ENCODE measurements at regions not wholly inside any gene's neighbourhood (a gene's known extent, or its start where the extent isn't known, plus 50 kb on each side); places are given as distances from the start of the nearest gene placed in this dataset.

GRCh38 chrX:115895678-115896329 lies 274.7 kb upstream of the AGTR2 start:
- Histone ChIP-seq H3K4me1 (ENCODE audit: control insufficient read depth in 1 of 2, insufficient read depth in 2 of 2, low read length in 2 of 2) (no peaks in the 10 kb centered on the region), H3K9me3 (ENCODE audit: control insufficient read depth in 1 of 2, low read length in 2 of 2) (peaks cover 0 to 23% of the 10 kb centered on the region in 2 donors), H3K36me3 (ENCODE audit: control insufficient read depth in 1 of 2, insufficient read depth in 2 of 2, low read length in 2 of 2) (peaks cover 0 to 5% of the 10 kb centered on the region in 2 donors), H3K27ac (ENCODE audit: low read length) (no peak overlapping the region), H3K27me3 (ENCODE audit: low read depth, low read length) (no peaks in the 10 kb centered on the region), H3K4me3 (ENCODE audit: low read depth in 1 of 2, low read length in 2 of 2) (no peak overlapping the region)

GRCh38 chrX:115896362-115896761 lies 274.2 kb upstream of the AGTR2 start:
- H3K4me3 ChIP-seq (ENCODE audit: low read depth in 1 of 2, low read length in 2 of 2): no peak overlapping the region
- no peaks in the 10 kb centered on the region for H3K4me1 ChIP-seq (ENCODE audit: control insufficient read depth in 1 of 2, insufficient read depth in 2 of 2, low read length in 2 of 2)
- no peaks in the 10 kb centered on the region for H3K27me3 ChIP-seq (ENCODE audit: low read depth, low read length)
- peaks cover 0 to under 1% of the 10 kb centered on the region in 2 donors for H3K36me3 ChIP-seq (ENCODE audit: control insufficient read depth in 1 of 2, insufficient read depth in 2 of 2, low read length in 2 of 2)
- H3K9me3 ChIP-seq (ENCODE audit: control insufficient read depth in 1 of 2, low read length in 2 of 2): peaks cover 0 to 21% of the 10 kb centered on the region in 2 donors
- H3K27ac ChIP-seq (ENCODE audit: low read length): no peak overlapping the region

GRCh38 chrX:115897956-115898355 lies 272.6 kb upstream of the AGTR2 start:
- no peaks in the 10 kb centered on the region for H3K27me3 ChIP-seq (ENCODE audit: low read depth, low read length)
- no peak overlapping the region for H3K4me3 ChIP-seq (ENCODE audit: low read depth in 1 of 2, low read length in 2 of 2)
- no peaks in the 10 kb centered on the region for H3K36me3 ChIP-seq (ENCODE audit: control insufficient read depth in 1 of 2, insufficient read depth in 2 of 2, low read length in 2 of 2)
- H3K27ac ChIP-seq (ENCODE audit: low read length): no peak overlapping the region
- no peaks in the 10 kb centered on the region for H3K4me1 ChIP-seq (ENCODE audit: control insufficient read depth in 1 of 2, insufficient read depth in 2 of 2, low read length in 2 of 2)
- peaks cover 0 to 18% of the 10 kb centered on the region in 2 donors for H3K9me3 ChIP-seq (ENCODE audit: control insufficient read depth in 1 of 2, low read length in 2 of 2)

GRCh38 chrX:115898382-115899001 lies 272.1 kb upstream of the AGTR2 start:
- H3K27me3 ChIP-seq (ENCODE audit: low read depth, low read length): no peaks in the 10 kb centered on the region
- H3K36me3 ChIP-seq (ENCODE audit: control insufficient read depth in 1 of 2, insufficient read depth in 2 of 2, low read length in 2 of 2): no peaks in the 10 kb centered on the region
- H3K4me3 ChIP-seq (ENCODE audit: low read depth in 1 of 2, low read length in 2 of 2): no peak overlapping the region

GRCh38 chrX:115900425-115900824 lies 270.1 kb upstream of the AGTR2 start:
- no peaks in the 10 kb centered on the region for H3K36me3 ChIP-seq (ENCODE audit: control insufficient read depth in 1 of 2, insufficient read depth in 2 of 2, low read length in 2 of 2)
- H3K4me3 ChIP-seq (ENCODE audit: low read depth in 1 of 2, low read length in 2 of 2): no peak overlapping the region
- H3K4me1 ChIP-seq (ENCODE audit: control insufficient read depth in 1 of 2, insufficient read depth in 2 of 2, low read length in 2 of 2): no peaks in the 10 kb centered on the region
- no peaks in the 10 kb centered on the region for H3K27me3 ChIP-seq (ENCODE audit: low read depth, low read length)
- H3K27ac ChIP-seq (ENCODE audit: low read length): no peak overlapping the region
- H3K9me3 ChIP-seq (ENCODE audit: control insufficient read depth in 1 of 2, low read length in 2 of 2): peaks cover 0 to 14% of the 10 kb centered on the region in 2 donors

More at GRCh38 chrX:115898382-115899001, 272.1 kb upstream of the AGTR2 start:
- H3K27ac ChIP-seq (ENCODE audit: low read length): no peak overlapping the region
- peaks cover 0 to 16% of the 10 kb centered on the region in 2 donors for H3K9me3 ChIP-seq (ENCODE audit: control insufficient read depth in 1 of 2, low read length in 2 of 2)
- H3K4me1 ChIP-seq (ENCODE audit: control insufficient read depth in 1 of 2, insufficient read depth in 2 of 2, low read length in 2 of 2): no peaks in the 10 kb centered on the region

- Histone ChIP-seq H3K4me3 (ENCODE audit: low read depth in 1 of 2, low read length in 2 of 2) (no peak overlapping the region), H3K36me3 (ENCODE audit: control insufficient read depth in 1 of 2, insufficient read depth in 2 of 2, low read length in 2 of 2) (no peaks in the 10 kb centered on the region), H3K4me1 (ENCODE audit: control insufficient read depth in 1 of 2, insufficient read depth in 2 of 2, low read length in 2 of 2) (no peaks in the 10 kb centered on the region), H3K27ac (ENCODE audit: low read length) (no peak overlapping the region), H3K9me3 (ENCODE audit: control insufficient read depth in 1 of 2, low read length in 2 of 2) (peaks cover 0 to 9% of the 10 kb centered on the region in 2 donors), H3K27me3 (ENCODE audit: low read depth, low read length) (no peaks in the 10 kb centered on the region)
Measured at GRCh38 chrX:115901241-115901640, 269.3 kb upstream of the AGTR2 start.

- H3K27me3 ChIP-seq (ENCODE audit: low read depth, low read length): no peaks in the 10 kb centered on the region
- H3K9me3 ChIP-seq (ENCODE audit: control insufficient read depth in 1 of 2, low read length in 2 of 2): peaks cover 0 to 7% of the 10 kb centered on the region in 2 donors
- no peak overlapping the region for H3K4me3 ChIP-seq (ENCODE audit: low read depth in 1 of 2, low read length in 2 of 2)
- no peak overlapping the region for H3K27ac ChIP-seq (ENCODE audit: low read length)
- no peaks in the 10 kb centered on the region for H3K36me3 ChIP-seq (ENCODE audit: control insufficient read depth in 1 of 2, insufficient read depth in 2 of 2, low read length in 2 of 2)
- H3K4me1 ChIP-seq (ENCODE audit: control insufficient read depth in 1 of 2, insufficient read depth in 2 of 2, low read length in 2 of 2): no peaks in the 10 kb centered on the region
Measured at GRCh38 chrX:115902995-115903394, 267.5 kb upstream of the AGTR2 start.

- Histone ChIP-seq H3K4me1 (ENCODE audit: control insufficient read depth in 1 of 2, insufficient read depth in 2 of 2, low read length in 2 of 2) (no peaks in the 10 kb centered on the region), H3K4me3 (ENCODE audit: low read depth in 1 of 2, low read length in 2 of 2) (no peak overlapping the region), H3K36me3 (ENCODE audit: control insufficient read depth in 1 of 2, insufficient read depth in 2 of 2, low read length in 2 of 2) (no peaks in the 10 kb centered on the region), H3K9me3 (ENCODE audit: control insufficient read depth in 1 of 2, low read length in 2 of 2) (peaks cover 0 to 2% of the 10 kb centered on the region in 2 donors), H3K27ac (ENCODE audit: low read length) (no peak overlapping the region), H3K27me3 (ENCODE audit: low read depth, low read length) (no peaks in the 10 kb centered on the region)
Measured at GRCh38 chrX:115906276-115906675, 264.3 kb upstream of the AGTR2 start.

- no peak overlapping the region for H3K4me3 ChIP-seq (ENCODE audit: low read depth in 1 of 2, low read length in 2 of 2)
- no peaks in the 10 kb centered on the region for H3K4me1 ChIP-seq (ENCODE audit: control insufficient read depth in 1 of 2, insufficient read depth in 2 of 2, low read length in 2 of 2)
- H3K27ac ChIP-seq (ENCODE audit: low read length): no peak overlapping the region
- H3K9me3 ChIP-seq (ENCODE audit: control insufficient read depth in 1 of 2, low read length in 2 of 2): peaks cover 0 to 1% of the 10 kb centered on the region in 2 donors
- no peaks in the 10 kb centered on the region for H3K27me3 ChIP-seq (ENCODE audit: low read depth, low read length)
- no peaks in the 10 kb centered on the region for H3K36me3 ChIP-seq (ENCODE audit: control insufficient read depth in 1 of 2, insufficient read depth in 2 of 2, low read length in 2 of 2)
Measured at GRCh38 chrX:115906881-115907280, 263.7 kb upstream of the AGTR2 start.

- Histone ChIP-seq H3K36me3 (ENCODE audit: control insufficient read depth in 1 of 2, insufficient read depth in 2 of 2, low read length in 2 of 2) (no peaks in the 10 kb centered on the region), H3K4me1 (ENCODE audit: control insufficient read depth in 1 of 2, insufficient read depth in 2 of 2, low read length in 2 of 2) (no peaks in the 10 kb centered on the region), H3K27me3 (ENCODE audit: low read depth, low read length) (no peaks in the 10 kb centered on the region), H3K9me3 (ENCODE audit: control insufficient read depth in 1 of 2, low read length in 2 of 2) (peaks cover 0 to 5% of the 10 kb centered on the region in 2 donors), H3K27ac (ENCODE audit: low read length) (no peak overlapping the region), H3K4me3 (ENCODE audit: low read depth in 1 of 2, low read length in 2 of 2) (no peak overlapping the region)
Measured at GRCh38 chrX:115909017-115909416, 261.5 kb upstream of the AGTR2 start.

GRCh38 chrX:115911967-115912366 lies 258.6 kb upstream of the AGTR2 start:
- Histone ChIP-seq H3K9me3 (ENCODE audit: control insufficient read depth in 1 of 2, low read length in 2 of 2) (peaks cover 0 to 5% of the 10 kb centered on the region in 2 donors), H3K27ac (ENCODE audit: low read length) (no peak overlapping the region), H3K4me1 (ENCODE audit: control insufficient read depth in 1 of 2, insufficient read depth in 2 of 2, low read length in 2 of 2) (no peaks in the 10 kb centered on the region), H3K36me3 (ENCODE audit: control insufficient read depth in 1 of 2, insufficient read depth in 2 of 2, low read length in 2 of 2) (no peaks in the 10 kb centered on the region), H3K4me3 (ENCODE audit: low read depth in 1 of 2, low read length in 2 of 2) (no peak overlapping the region), H3K27me3 (ENCODE audit: low read depth, low read length) (no peaks in the 10 kb centered on the region)
